ENCODE measurements at regions not wholly inside any gene's neighbourhood (a gene's known extent, or its start where the extent isn't known, plus 50 kb on each side); places are given as distances from the start of the nearest gene placed in this dataset.

- peaks cover 2% of the 10 kb centered on the region for H3K4me1 ChIP-seq (ENCODE audit: low read depth)
- intact Hi-C loops (cut with DNase I, micrococcal nuclease), result no loop called here
- ATAC-seq (no peak), DNase-seq (no peak)
- H3K9me3 ChIP-seq, result no peaks in the 10 kb centered on the region
- H3K4me3 ChIP-seq, result no peak overlapping the region
- H3K36me3 ChIP-seq (ENCODE audit: low read depth), result no peaks in the 10 kb centered on the region
- TF ChIP-seq CTCF (IDR thresholded peaks at IDR 0.05), result no peak
These were observed 62.7 kb upstream of the TAF1B start for GRCh38 chr2:9780368-9781130.

GRCh38 chr2:9781252-9781651 lies 62.0 kb upstream of the TAF1B start:
- intact Hi-C loops (cut with DNase I, micrococcal nuclease), result no loop called here
- Histone ChIP-seq H3K36me3 (ENCODE audit: low read depth) (no peaks in the 10 kb centered on the region), H3K9me3 (no peaks in the 10 kb centered on the region), H3K4me3 (no peak overlapping the region), H3K4me1 (ENCODE audit: low read depth) (peaks cover 2% of the 10 kb centered on the region)
- no peak for TF ChIP-seq CTCF (IDR thresholded peaks at IDR 0.05)
- no peak for DNase-seq
- ATAC-seq, result peak; percentile 50

- Histone ChIP-seq H3K4me1 (ENCODE audit: low read depth) (peaks cover 2% of the 10 kb centered on the region), H3K4me3 (no peak overlapping the region), H3K9me3 (no peaks in the 10 kb centered on the region), H3K36me3 (ENCODE audit: low read depth) (no peaks in the 10 kb centered on the region)
- peak; percentile 90 for ATAC-seq
- intact Hi-C loops (cut with DNase I, micrococcal nuclease), result no loop called here
- TF ChIP-seq CTCF (IDR thresholded peaks at IDR 0.05), result no peak
- peak in 1 of 3 donors; percentile 51 for DNase-seq
These were observed 61.0 kb upstream of the TAF1B start for GRCh38 chr2:9782197-9782719.

DNA sequence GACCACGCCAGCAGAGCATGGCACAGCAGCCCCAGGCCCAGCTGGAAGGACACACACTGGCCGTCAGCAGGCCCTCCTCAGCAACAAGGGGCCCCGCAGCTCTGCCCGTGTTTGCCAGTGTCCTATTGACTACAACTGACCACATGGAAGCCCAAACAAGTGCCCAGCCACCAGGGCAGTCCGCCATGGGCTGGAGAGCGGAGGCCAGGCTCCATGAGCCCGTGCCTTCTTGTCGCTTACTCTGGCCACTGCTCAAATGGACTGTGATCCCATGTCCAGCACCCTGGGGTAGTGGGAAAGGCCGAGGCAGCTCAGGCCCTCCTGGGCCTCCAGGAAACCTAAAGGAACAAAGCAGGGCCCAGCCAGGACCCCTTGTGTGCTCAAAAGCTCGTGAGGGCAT lies 53.9 kb upstream of the TAF1B start:
- no peak overlapping the region for H3K4me3 ChIP-seq
- no peaks in the 10 kb centered on the region for H3K36me3 ChIP-seq (ENCODE audit: low read depth)
- no peak for TF ChIP-seq CTCF (IDR thresholded peaks at IDR 0.05)
- H3K4me1 ChIP-seq (ENCODE audit: low read depth), result no peaks in the 10 kb centered on the region
- H3K9me3 ChIP-seq, result peaks cover 2% of the 10 kb centered on the region
- ATAC-seq (no peak), DNase-seq (no peak)
- intact Hi-C loops (cut with DNase I, micrococcal nuclease), result no loop called here

DNA sequence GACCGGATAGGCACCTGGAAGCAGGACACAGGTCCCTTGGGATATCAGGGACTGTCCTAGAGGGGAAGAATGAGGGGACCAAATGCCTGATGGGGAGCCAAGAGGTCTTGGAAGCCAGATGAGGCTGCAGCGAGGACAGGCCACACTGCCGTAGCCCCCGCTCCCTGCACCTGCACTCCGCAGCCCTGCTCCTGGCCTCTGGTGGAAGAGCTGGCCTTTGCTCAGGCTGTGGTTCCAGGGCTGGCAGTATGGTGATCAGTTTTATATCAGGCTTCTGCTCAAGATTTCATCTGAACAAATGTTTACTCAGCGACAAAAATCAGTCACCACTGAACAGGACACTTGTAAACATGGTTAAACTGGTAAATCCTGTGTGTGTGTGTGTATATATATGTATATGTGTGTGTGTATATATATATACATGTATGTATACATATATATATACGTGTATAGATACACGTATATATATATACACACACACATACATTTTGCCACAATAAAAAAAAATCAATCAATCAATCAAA lies 52.5 kb upstream of the TAF1B start:
- TF ChIP-seq CTCF (IDR thresholded peaks at IDR 0.05), result no peak
- Histone ChIP-seq H3K9me3 (peaks cover 2% of the 10 kb centered on the region), H3K4me3 (no peak overlapping the region), H3K4me1 (ENCODE audit: low read depth) (no peaks in the 10 kb centered on the region), H3K36me3 (ENCODE audit: low read depth) (no peaks in the 10 kb centered on the region)
- intact Hi-C loops (cut with DNase I, micrococcal nuclease), result no loop called here
- ATAC-seq (no peak), DNase-seq (no peak)

Measured in mucosa of descending colon (tissue), 3 donors.